ENCODE measurements at regions not wholly inside any gene's neighbourhood (a gene's known extent, or its start where the extent isn't known, plus 50 kb on each side); places are given as distances from the start of the nearest gene placed in this dataset.

GRCh38 chr10:2128991-2129390 is 391.7 kb upstream of the ADARB2 start:
- DNase-seq: no peak

DNA sequence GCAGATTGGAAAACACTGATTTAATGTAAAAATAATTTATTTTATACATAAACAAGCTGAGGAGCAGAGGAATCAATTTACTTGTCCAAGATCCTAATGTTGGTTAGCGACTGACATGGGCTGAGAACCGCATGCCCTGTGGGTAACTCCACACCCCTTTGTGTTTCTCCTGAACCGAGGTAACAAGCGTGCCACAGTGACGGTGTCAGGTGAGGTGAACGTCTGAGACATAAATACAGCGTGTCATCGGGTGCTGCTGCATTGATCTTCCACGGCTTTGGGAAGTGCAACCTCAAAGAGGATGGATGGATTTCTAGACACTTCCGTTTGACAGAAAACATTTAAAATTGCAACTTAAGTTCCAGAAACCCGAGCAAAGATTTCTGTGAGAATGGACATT is 386.8 kb upstream of the ADARB2 start:
- no peak for DNase-seq

DNA sequence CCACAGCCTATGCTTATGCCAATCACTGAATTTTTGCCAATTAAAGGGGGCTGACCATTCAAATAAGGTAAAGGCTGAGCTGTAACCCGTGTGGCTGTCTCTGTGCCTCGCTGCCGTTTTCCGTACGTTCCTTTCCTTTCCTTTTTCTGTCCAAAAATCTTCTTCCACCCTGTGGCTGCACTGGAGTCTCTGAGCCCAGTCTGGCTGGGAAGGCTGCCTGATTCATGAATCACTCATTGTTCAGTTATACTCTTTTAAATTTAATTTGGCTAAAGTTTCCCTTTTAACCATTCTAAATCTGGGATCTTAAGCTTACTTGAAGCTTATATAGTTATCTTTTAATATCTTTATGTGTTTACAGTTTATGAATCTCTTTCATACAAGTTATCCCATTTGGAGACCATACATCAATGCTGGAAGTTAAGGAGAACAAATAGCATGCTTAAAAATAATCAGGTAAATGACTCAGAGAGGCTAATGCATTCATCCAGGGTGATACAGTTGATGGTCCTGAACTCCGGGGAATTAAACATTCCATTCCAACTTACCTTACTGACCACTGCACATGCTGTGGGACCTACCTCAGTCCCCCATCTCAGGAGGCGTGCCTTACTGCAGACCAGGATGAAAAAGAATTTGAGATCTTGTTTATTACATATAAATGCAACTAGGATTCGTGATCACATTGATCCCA is 385.3 kb upstream of the ADARB2 start:
- no peak for DNase-seq

DNA sequence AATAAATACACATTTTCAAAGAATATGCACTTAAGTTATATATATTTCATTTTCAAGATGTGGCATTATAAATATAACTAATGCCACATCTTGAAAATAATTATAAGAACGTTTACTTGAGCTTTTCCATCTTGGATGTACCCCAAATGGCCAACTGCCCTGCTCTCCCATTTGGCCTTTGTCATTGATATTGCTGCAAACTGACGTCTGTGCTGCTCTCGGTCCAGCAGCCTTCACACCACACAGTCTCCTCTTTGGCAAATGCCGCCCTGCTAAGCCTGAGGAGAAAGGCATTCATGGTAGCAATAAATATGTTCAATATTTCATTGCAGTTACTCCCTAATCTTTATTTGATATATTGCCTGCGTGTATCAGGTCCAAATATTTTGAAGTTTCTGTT is 384.6 kb upstream of the ADARB2 start:
- DNase-seq: no peak

DNA sequence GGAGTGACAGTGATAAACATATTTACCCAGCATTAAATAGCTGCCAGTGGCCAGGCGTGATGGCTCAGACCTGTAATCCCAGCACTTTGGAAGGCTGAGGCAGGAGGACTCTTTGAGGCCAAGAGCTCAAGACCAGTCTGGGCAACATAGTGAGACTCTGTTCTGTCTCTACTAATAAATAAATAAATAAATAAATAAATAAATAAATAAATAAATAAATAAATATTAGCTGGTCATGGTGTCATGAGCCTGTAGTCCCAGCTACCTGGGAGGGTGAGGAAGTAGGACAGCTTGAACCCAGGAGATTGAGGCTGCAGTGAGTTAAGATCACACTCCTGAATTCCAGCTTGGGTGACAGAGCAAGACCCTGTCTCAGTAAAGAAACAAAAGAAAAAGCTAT is 384.0 kb upstream of the ADARB2 start:
- DNase-seq: no peak

DNA sequence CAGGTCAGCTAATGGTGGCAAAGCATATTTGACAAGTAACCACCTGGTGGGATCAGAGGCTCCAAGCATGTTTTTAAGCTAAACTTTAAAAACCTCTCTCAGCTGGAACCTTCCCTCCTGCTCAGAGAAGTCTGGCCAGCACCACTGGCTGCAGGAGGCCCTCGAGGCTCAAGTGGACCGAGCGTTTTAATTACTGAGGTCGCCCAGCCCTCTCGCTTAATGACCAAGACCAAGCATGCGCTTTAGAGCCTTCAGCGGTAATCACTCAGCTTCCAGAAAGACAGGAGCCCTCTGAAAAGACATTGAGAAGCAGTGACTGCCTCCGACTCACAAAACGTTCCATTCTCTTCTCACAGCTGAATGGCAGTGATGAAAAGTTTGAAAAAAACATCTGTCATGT is 383.4 kb upstream of the ADARB2 start:
- DNase-seq: no peak

DNA sequence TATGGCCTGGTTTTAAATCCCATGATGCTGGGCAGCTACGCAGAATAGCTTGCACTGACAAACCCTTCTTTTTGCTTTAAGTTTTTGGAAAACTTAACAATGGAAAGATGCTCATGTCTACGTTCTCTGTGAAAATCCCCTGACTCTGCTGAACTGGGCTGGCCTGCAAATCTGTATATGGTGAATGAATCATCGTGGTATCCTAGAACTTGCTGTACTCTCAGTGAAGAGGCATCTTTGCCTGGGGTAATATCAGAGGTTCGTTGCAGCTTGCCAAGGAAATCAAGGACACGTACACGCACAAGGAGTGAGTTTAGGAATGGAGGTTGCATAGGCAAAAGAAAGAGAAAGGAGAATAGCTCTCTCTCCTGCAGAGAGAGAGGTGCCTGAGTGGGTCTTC is 382.0 kb upstream of the ADARB2 start:
- no peak for DNase-seq

GRCh38 chr10:2118201-2118600 is 380.9 kb upstream of the ADARB2 start:
- no peak for DNase-seq

DNA sequence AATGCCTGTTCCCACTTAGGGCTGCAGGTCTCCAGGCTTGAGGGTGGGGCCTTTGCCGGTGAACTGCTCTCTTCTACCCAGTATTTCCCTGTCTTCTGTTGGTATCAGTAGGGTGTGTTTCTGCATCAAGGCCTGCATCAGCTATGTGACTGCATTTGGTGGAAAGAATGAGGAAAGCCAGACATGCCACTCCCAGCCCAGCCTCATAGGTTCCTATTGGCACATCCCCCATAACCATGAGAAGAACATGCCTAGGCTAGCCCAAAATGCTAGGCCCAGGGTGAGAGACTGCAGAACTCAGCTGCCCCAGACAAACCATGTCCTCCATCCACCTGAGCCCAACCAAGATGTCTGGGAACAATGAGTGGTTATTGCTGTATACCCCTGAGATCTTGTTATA is 380.3 kb upstream of the ADARB2 start:
- DNase-seq: no peak

- no peak for DNase-seq
These were observed 374.6 kb upstream of the ADARB2 start for GRCh38 chr10:2111965-2112364.

- no peak for DNase-seq
These were observed 371.2 kb upstream of the ADARB2 start for GRCh38 chr10:2108496-2108895.

DNA sequence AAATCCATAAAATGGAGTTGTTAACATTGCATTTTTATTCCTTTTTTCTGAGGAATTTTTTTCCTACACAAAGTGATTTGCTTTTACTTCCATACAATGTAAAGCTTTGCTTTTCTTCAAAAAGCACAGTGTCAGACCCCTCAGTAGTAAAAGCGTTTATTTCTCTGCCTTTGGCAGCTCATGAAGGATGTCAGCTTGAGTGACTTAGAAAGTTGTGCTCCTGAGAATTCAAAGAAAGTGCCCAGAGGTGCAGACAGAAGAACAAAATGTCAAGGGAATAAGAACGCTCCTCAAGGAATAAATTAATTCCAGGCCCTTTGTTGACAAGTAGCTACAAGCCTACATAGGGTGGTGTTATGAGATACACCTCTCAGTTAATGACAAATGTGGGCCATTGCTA is 369.3 kb upstream of the ADARB2 start:
- no peak for DNase-seq

DNA sequence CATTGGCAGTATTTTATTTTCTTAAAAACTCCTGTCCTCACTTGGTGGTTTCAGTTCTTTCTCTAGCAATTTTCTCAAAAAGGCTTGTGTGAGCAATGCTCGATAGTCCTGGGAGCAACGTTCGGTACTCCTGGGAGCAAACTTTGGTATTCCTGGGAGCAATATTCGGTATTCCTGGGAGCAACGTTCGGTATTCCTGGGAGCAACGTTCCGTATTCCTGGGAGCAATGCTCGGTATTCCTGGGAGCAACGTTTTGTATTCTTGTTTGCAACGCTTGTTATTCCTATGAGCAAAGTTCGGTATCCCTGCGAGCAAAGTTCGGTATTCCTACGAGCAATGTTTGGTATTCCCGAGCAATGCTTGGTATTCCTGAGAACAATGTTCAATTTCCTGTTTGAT is 362.0 kb upstream of the ADARB2 start:
- DNase-seq: no peak

DNA sequence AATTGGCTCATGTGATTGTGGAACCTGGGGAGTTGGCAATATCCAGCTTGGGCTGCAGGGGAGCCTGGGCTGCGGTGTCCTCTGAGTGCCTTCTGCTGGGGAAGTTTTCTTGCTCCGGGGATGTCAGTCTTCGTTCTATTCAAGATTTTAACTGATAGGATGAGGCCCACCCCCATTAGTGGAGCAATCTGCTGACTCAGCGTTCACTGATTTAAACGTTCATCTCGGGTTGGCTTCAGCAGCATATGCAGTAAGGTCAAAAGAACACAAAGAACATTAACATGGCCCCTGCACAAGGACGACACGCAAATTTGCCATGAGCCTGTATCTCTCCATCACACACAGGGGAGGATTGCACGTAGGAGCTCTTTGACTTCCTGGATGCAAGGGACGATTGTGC is 360.6 kb upstream of the ADARB2 start:
- DNase-seq: no peak

DNA sequence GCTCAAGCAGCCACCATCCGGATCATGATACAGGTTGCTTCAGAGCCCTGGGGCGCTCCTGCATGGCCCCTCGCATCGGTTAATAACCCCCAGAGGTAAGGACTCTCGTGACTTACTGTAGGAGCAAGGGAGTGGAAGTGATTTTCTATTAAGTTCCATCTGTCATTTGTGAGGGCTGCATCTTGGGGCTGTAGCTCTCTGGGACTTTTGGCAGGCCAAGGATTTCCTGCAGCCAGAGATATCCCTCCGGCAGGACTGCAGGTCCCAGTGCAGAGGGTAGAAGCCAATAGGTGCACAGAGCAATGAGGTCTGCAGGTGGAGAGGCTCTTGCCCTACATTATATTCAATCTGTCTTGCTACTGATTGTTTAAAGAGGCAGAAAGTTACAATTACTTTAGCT is 356.8 kb upstream of the ADARB2 start:
- no peak for DNase-seq

DNA sequence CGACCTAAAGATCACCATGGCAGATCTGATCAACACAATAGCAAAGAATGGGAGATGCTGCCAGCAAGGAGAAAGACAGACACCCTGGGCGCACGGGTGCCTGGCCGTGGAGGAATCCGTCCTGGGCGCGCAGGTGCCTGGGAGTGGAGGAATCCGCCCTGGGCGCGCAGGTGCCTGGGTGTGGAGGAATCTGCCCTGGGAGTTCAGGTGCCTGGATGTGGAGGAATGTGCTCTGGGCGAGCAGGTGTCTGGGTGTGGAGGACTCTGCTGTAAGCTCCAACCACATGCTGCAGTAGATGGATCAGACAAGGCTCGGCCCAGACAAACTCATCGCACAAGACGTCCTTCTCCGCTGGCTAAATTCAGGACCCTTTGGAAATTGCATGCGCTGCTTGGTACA is 346.3 kb upstream of the ADARB2 start:
- DNase-seq: no peak

GRCh38 chr10:2081501-2081900 is 344.2 kb upstream of the ADARB2 start:
- DNase-seq: no peak

DNA sequence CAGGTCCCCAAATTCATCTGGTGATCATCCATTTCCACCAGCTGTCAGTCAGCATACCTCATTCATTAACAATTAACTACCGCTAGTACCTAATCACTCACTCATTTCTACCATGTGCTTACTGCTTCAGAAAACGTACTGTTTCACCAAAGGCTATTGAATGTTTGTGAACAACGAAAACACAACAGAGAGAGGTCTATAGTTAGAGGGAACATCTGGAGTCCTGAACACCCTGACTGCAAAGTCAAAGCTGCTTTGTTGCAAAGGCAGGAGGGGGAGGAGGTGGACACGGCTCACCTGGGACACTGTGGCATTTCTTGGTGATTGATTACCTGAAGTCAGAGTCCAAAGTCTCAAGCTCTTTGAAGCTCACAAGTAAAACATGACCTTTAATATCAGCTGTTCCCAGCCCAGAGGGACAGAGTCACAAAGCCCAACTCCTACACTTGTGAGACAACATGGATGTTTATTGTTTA is 342.3 kb upstream of the ADARB2 start:
- DNase-seq: no peak

DNA sequence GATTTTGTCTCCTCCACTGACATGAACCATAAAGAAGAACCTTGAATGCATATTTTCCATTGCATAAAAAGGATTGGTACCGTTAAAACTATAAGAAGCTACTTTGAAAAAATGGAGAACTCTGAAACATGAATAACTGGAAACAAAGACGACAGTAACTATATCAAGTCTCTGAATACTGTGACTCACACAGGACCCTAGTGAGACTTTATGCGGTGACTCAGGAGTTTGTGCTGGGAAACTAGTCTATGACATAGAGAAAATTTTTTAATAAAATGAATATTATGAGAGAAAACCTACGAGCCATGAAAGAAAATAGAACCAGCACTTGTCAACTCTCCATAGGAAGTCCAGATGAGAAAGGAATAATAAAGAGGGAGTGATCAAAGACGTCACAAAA is 339.9 kb upstream of the ADARB2 start:
- DNase-seq: no peak

DNA sequence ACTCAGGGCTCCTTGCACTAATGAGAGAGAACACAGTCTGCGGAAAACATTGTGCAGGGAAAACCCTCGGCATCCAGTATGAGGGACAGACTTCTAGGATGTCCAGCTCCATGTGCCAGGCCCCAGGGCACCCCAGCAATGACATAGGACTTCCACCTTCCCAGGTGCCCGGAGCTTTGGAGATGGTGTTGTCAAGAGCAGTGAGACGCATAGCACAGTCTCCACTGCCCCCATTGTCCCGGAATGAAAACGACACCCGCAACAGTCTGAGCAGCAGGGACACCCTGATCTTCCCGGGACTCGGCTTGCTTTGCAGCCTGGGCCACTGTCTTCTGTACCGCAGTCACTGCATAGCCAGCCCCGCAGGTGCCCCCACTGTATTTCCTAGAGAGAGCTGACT is 339.2 kb upstream of the ADARB2 start:
- no peak for DNase-seq

GRCh38 chr10:2067015-2067414 is 329.7 kb upstream of the ADARB2 start:
- DNase-seq: no peak

DNA sequence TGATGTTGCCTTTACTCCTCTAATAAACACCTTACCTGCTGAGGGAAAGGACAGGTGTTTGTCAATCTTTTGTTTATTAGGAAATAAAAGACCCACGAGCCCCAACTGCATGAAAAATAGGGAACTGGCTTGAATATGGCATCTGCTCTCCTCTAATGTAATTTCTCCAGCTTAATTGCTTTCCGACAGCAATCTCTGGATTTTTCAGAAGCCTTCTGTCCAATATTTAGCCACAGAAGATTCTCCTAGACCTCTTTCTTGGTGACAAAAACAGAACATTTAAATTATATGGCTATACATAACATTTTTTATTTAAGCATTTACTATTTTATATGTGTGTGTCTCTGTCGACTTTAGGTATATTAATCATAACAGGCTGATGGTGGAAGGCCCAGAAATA is 317.4 kb upstream of the ADARB2 start:
- DNase-seq: no peak

DNA sequence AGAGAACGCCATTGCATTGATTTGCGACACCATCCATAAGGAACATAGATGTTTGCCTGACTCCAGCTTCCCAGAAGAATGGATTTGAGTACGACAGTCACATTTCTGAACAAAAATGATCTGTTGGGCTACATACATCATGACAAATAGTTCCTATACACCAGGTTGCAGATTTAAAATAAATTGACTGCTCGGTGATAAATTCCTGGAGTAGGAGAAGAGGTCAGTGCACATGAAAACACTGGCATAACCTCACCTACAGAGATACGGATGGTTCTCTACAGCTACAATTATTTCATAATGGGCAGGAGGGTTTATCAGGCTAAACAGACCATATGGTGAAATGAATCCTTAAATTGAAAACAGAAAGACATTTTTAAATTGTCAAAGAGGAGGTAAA is 316.5 kb upstream of the ADARB2 start:
- no peak for DNase-seq

DNA sequence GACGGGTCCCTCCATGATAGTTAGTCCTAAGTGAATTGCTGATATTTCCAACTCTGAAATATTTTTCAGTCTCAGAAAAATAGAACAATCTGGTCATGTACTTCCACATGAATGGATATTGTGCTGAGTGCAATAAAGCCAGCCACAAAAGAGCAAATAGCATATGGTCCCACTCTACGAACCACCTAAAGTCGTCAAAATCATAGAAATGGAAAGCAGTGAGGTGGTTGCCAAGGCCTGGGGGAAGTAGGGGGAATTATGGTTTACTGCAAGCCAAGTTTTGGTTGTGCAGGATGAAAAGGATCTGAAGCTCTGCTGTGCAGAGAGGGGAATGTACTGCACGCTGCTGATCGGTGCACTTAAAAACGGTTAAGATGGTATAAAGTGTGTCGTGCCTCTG is 313.8 kb upstream of the ADARB2 start:
- no peak for DNase-seq

- no peak for DNase-seq
These were observed 312.2 kb upstream of the ADARB2 start for GRCh38 chr10:2049560-2049959.
